ENCODE measurements at regions not wholly inside any gene's neighbourhood (a gene's known extent, or its start where the extent isn't known, plus 50 kb on each side); places are given as distances from the start of the nearest gene placed in this dataset.

DNA sequence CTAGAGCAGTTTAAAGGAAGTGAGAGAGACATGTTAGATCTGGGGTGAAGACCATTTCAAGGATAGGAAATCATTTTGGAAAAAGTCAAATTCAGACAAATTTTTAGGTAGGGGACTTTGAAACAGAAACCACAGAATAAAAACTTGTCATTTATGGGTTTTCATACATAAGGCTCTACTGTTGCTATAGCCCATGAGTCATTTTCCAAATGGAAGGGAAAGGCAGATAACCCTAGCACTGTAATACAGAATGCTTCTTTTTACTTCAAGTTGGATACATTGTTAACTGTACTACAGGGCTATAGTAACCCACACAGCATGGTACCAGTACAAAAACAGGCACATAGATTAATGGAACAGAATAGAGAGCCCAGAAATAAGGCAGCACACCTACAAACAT lies 455.4 kb downstream of the EBF1 start:
- DNase-seq: no peak

DNA sequence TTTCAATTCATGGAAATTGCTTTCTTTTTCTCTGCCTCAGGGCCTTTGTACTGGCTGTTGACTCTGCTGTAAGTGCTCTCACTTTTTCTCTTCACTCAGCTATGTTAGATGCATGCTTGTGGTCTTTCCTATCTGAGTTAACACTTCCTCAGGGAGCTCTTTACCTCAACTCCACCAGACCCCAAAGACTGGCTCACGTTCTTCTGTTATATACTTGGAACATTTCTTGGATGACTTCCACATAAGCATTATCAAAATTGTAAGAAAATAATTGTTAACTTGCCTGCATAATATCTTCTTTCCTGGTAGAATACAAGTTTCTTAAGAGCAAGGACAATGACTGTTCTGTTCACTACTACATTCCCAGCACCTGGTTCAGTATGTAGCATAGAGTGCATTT lies 455.9 kb downstream of the EBF1 start:
- no peak for DNase-seq

DNA sequence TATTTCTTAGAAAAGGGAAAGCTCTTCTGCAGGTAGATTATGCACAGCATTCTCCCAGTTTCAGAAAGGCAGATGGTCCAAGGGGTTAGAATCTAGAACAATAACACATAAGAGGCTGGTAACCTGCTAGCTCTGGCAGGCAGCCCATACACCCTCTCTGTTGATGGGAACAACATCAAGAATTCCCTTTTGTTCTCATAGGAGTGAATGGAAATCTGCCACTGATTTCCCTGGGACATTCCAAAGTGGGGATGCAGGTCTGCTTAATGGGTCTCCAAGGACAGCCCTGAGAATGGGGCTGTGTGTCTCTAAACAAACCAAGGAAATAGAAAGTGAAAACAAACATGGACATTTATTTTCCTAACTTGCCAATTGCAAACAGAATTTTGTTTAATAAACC lies 456.8 kb downstream of the EBF1 start:
- DNase-seq: no peak

DNA sequence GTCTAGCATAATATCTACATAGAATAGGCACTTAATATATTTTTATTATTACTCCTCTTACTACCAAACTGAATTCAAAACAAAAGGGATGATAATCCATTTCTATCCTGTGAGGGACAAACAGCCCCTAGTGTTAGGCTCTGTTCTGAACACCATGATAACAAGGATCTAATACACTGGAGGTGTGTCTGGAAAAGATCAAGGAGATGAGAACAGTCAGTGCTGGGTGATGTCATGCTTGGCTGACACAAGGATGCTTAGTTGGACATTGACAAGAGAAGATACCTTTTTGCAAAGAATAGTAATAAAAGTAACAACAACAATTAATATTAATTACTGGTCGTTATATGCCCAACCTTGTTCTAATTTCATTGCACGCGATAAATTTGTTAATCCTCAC lies 458.7 kb downstream of the EBF1 start:
- DNase-seq: no peak

DNA sequence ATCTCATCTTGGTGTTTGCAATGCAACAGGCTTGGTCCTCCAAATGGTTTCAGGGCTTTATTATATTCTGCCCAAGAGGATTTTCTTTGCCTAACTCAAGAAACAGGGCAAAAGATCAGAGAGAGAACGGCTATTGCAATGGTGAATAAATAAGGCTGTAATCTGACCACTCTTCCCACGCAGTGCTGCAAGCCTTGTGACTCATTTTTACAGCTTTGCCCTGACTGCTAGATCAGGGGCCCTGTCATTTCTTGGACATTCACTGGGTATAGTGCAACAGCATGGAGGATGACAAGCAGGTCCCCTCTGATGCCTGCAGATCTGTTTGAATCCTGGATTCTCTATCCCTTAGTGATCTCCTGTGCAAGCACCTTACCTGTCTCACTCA lies 459.1 kb downstream of the EBF1 start:
- no peak for DNase-seq

DNA sequence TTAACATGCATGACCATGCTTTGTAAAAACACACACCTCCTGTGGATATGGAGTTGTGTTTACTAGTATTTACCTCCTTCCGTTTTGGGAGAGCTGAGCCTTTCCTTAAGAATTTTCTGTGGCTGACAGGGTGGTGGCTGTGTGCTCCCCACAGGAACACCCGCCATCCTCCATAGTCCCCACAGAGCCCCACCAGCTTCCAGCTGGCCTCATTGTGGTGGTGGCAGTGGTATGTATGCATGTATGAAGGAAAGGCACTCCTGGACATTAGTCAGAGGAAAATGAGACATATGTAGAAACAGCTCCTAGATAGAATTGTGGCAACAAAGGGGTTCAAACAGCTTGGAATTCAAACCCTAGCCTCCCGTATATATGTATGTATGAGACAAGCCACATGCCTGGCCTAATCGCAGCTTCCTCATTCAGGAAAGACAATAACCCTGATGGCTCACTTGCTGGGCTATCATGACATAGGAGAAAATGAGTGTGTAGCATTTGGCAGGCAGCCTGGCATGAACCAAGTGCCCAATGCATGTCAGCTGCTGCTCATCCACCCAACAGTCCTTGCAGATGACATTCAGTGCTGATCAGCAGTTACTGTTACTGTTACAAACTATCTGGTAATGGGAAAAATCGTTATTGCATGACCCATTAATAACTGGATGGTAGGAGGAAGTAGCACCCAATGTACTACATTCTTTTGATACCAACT lies 459.7 kb downstream of the EBF1 start:
- DNase-seq: no peak

DNA sequence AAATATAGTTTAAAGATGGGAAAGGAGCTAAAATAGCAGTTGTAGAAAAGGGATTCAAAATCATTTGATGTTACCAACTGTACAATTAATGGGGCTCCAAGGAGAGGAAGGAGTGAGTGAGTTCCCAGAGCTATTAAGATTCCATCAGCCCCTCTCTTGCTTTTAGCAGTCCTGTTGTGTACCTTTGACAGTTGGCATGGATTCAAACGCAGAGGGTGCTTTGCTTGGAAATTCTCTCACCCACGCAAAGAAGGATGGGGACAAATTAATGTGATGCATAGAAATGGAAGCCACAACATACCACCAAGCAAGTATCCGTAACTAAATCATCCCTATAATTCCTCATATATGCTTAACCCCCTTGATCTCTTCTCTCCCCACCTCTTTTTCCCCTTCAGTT lies 461.3 kb downstream of the EBF1 start:
- DNase-seq: no peak

DNA sequence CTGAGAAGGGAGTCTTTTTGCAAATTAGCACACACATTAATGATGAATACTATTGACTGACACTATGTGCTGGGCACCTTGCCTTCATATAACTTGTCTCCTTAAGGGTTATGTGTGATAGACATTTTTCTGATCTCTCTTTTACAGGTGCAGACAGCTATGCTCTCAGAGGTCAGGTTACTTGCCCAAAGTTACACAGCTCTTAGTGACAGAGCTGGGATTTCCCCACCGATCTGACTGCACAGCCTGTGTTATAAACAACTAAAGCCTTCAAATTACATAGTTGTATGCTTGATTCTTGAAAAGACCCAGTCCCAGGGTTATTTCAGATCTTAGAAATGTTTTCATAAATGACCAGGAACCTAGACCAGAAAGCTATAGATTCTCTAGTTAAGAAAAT lies 462.7 kb downstream of the EBF1 start:
- DNase-seq: no peak

DNA sequence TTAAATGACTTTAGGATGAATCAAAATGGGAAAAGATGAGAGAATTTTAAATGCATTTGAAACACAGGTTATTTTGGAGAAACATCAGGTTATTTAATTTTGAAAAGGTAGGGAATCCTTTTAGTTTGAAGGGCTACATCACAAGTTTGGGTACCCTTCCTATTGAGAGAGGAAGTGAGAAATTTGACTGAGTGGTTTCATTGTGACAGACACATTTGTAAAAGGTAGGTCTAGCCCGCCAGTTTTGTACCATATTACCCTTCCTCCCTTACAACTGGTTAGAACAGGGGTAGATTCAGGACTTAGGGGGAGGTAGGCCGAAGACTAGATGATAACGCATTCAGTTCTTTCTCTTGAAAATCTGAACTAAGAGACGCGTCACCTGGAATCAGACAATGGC lies 464.2 kb downstream of the EBF1 start:
- DNase-seq: no peak

DNA sequence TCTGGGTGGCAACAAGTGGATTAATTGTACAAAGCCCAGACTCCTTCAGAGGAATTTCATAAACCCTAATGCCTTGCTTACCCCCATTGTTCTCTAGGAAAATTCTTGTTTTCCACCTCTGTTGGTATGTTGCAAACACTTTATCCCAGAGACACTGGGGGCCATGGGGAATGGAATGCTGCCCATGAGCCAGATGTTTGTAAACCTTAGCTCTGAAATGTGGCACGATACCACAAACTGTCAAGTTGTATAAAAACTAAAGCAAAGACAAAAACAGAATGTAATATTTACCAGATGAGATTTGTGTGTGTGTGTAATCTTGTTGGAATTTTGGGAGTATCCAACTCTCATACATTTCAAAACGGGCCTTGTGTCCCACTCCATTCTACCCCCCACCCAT lies 465.0 kb downstream of the EBF1 start:
- no peak for DNase-seq

DNA sequence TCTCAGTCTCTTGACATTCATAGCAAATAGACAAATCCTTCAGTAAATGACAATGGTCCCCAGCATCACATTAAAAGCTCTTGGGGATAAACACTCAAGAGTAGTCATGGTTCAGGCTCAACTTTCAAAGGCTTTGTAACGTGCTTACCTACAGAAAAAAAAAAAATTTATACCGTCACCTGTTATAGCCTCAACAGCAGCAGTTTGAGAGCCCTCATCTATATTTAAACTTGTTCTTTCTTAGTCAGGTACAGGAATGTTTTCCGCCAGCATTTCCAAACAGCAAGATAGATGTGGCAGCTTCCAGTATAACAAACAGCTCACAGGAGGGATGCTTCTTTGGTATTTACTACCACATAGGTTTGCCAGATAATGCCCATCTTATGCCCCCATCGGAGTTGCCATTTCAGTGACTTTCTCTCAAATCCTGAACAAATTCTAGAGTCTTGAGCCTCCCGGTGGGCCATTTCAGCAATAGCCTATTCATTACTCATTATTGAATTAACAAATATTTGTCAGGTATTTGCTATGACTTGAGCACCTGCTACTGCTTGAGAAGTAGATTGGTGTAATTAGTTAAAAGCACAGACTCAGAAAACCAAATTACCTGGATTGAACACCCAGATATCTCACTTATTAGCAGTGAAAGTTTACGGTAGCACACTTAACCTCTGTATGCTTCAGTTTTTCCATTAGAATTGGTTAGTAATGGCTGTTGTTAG lies 470.0 kb downstream of the EBF1 start:
- DNase-seq: no peak

DNA sequence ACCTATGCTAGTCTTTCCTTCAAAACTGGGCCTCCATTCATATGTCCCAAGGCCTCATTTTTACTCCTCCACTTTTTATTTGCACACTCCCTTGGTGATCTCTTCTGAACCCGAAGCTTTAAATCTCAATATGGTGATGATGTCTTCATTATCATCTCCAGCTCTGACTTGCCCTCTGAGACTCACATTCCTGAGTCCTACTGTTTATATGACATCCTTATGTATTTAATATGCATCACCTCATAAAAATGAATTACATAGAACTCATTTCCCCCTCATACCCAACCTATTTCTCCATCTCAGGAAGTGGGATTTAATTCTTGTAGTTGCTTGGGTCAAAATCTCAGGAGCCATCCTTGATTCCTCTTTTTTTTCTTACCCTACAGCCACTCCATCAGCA lies 473.0 kb downstream of the EBF1 start:
- no peak for DNase-seq

DNA sequence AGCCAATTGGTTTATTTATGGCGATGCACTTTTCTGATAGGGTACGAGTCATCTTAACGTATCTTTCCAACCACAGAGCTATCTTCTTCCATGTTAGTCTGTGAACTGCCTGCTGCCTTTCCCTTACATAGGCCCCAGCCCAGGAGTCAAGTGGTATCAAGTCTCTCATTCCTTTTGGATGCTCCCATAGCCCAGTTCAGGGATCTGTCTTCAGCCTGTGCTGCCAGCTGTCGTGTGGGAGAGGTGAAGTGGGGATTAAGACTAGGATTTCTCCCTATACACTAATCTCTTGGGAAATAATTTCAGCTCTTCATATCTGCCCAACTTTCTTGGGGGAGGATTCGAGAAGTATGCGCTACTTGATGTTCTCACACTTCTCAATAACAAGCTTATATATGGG lies 475.7 kb downstream of the EBF1 start:
- DNase-seq: no peak

DNA sequence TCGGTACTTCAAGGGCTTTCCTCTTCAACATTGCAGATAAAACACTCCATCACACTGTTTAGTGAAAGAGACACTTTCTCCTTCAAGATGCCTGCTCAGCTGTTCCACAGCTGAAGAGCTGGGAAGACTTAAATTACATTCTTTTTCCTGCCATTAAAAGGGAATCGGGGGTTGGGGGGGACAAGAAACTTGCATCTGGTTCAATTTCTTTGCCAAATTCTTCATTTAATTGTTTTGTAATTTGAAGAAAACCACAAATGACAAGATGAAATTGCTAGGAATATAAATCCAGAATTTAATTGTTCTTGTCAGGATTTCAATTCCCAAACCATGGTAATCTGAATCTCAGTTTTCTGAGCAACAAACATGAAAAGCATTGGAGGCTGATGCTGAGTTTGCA lies 478.3 kb downstream of the EBF1 start:
- no peak for DNase-seq

DNA sequence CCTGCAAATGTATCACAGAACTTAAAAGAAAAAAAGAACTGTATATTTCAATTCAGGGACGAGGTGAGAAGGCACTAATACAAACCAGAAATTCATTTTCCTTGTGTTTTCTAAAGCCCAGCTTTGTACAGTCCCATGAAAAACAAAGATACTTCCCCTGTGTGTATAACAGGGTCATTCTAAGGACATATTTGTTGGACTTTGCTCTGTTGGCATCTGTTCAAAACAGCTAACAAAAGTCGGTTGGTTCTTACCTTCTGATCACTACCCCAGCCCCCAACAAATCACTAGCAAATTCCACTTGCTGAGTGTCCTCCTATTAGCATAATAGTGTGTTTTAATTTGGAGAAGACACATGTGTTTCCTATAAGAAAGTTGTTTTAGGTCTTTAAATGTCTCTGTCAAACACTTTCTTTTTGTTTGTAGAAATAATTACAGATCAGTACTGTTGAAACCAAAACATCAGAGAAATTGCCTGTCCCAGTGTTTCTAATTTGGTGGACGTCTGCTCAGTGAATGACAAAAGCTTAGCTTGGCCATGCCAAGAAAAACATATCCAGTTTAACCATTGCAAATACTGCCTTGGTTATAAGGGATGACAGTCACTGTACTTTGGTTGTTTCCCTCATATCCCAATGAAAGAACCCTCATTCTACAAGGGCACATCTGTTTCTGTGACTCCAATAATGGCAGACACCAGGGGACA lies 480.5 kb downstream of the EBF1 start:
- no peak for DNase-seq

DNA sequence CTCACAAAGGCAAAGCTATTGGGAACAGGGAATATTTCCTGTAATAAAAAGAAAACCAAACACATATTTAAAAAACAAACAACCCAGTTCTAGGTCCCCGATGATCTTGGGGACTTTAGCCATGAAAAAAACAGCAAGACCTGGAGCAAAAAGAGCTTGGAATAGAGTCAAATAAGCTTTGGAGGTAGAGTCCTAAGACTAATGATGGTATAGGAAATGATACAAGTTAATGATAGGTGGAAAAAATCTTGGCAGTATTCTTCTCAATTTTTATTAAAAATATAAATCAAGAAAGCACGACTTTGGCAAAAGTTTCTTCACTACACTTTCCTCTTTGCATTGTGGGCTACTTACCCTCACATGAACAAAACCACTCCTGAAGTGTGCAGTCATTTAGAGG lies 481.5 kb downstream of the EBF1 start:
- no peak for DNase-seq

DNA sequence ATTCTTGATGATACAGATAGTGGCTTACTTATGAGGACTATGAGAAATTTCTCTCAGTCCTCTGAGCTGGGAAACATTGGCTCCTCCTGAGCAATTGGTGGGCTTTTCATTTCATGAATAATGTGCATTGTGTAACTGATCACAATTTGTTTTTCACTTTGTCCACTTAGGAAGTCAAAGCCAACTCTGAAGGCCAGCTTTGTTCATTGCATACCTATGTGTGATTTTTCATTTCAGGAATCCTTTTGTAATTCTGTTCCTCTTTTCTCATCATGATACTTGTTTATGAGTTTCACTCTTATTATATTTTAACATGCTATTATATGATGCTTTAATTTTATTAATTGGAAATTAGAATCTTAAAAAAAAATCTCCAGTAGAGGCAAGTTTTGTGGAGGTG lies 483.0 kb downstream of the EBF1 start:
- no peak for DNase-seq

DNA sequence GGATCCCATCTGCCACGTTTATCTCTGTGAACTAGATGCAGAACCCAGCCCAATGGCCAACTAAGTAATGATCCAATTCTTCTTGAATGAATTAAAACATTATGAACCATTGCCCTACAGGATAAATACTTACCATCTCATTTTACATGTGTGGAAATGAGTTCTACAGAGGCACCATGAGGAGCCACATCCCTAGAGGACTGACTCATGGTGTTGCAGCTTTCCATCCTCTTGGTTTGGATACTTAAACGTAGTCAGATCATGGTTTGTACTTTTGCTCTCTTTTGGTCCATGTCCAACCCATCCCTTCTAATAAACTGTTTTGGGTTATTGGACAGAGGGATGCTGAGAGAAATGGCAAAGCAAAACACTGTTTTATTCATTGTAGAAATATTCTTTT lies 484.8 kb downstream of the EBF1 start:
- no peak for DNase-seq

DNA sequence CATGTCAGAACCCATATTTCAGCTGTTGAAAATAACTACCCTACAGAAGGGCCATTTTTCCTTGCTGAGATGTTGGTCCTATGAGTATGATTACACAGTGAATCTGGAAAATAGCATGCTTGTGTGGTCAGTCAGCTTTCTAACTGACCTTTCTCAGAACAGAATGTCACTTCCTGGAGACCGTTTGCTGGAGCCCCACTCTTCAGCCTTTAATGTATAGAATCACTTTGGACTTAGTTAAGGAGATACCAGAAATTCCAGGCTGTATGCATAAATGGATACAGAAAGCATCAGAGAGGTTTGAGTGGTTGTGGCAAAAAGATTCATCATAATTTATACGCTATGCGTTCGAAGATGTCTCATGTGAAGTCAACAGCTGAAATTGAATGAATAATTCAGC lies 488.1 kb downstream of the EBF1 start:
- DNase-seq: no peak

DNA sequence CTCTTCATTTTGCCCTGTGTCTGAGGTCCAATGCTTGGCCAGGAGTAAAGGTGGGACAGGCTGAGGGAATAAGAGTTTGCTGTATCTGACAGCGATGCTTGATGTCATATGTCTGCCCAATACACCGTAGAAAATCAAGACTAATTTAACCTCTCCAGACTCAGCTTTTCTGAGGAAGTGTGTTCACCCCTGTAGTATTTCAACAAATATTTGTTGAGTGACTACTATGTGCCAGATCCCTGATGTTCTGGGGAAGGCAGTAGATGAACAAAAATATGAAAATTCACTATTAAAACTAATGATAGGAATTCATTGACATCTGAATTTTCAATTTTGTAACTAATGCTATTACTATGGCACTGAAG lies 489.7 kb downstream of the EBF1 start:
- no peak for DNase-seq

DNA sequence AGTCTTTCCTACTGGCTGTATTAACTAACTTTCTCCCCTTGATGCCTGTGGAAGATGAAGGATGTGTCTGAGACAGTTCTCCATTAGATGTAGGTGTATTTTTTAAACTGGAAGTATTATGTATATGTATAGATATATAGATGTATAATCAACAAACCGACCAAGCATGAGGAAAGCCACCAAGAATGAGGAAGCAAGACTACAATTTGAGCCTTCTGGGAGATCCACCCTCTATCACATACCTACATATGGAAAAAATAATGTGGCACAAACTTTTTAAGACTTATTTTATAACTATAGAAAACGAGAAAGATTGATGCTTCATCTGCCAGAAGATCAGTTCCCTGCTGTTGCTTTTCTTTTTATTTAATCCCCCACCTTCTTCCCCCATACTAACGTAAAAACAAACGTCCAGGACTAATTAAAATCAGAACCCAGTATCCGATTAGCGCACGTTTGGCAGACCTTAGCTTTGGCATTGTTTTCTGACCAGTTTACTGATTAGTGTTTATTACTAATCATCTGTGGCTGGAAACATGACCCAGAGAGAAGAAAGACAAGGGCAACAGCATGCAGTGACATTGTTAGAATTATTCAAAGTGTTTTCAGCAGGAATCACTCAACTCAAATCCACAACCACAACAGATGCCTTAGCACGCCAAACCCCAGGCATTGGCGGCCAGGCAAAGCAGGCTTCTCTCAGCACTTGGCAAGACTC lies 490.2 kb downstream of the EBF1 start:
- DNase-seq: no peak

DNA sequence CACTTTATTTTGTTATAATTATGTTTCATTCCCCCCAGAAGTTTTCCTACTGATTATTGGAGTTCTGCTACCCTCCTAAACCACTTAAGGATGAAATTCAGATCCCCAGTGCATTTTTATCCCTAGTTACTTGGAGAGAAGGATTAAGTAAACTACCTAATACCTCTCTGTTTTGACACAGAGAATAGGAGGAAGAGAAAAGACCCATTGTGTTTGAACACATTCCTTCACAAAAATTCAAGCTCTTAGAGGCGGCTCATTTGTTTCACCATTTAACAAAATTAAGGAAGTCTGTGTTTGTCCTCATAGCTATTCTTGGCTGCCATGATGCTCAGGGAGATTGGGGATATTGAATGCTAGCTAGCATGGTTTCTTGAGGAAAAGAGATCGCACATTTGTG lies 492.6 kb downstream of the EBF1 start:
- DNase-seq: no peak

DNA sequence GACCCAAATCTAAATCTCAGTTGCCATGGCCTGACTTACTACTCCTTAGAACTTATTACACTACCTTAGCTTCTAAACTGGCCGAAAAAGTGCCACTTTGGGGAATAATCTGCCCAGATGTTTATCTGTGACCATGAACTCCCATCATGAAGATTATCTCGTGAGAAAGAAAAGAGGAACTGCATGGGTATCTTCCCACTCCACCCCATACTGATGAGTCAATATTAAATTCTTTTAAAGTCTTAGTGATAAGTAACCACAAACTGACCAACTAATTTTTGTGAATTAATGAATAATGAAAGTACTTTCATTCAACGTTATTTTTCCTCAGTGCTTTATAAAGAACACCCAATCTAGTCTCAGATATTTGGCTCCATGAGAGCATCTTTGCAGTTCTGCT lies 493.5 kb downstream of the EBF1 start:
- DNase-seq: no peak

DNA sequence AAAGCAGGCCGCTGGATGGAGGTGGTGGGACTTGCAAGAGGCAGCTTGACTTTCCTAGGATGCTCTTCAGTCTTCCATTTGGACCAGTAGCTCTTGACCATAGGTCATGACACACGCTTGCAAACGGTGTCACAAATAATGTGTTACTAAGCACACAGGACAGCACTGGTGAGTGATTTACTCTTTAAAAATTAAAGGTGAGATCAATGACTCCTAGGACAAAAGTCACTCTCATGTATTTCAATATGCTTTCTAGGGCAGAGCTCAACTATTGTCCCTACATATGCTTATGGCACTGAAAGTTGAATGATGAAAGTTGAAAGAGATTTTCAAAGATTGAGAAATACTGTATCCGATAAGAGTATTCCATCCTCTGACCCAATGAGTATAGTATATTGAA lies 496.7 kb downstream of the EBF1 start:
- no peak for DNase-seq
